ENCODE measurements at regions not wholly inside any gene's neighbourhood (a gene's known extent, or its start where the extent isn't known, plus 50 kb on each side); places are given as distances from the start of the nearest gene placed in this dataset.

- DNase-seq (ENCODE audit: low read depth, low spot score) (no peak), FAIRE-seq (no peak)
- Histone ChIP-seq H3K4me2 (ENCODE audit: control insufficient read depth, extremely low read depth, insufficient read depth, low read depth, low read length) (no peak overlapping the region), H3K27me3 (ENCODE audit: control insufficient read depth, extremely low read depth, insufficient read depth, low read length) (peaks cover 8% of the 10 kb centered on the region), H3K9me3 (ENCODE audit: control insufficient read depth, low read depth, low read length) (peaks cover 11% of the 10 kb centered on the region), H3K4me3 (ENCODE audit: control insufficient read depth in 2 of 3, extremely low read depth in 1 of 3, insufficient read depth in 2 of 3, low read depth in 1 of 3, low read length in 3 of 3) (no peak overlapping the region), H3K9ac (ENCODE audit: control insufficient read depth, extremely low read depth, insufficient read depth, low read length) (no peak overlapping the region), H3K4me1 (ENCODE audit: control insufficient read depth, extremely low read depth, insufficient read depth, low read length) (no peaks in the 10 kb centered on the region), H3K36me3 (ENCODE audit: control insufficient read depth in 2 of 2, extremely low read depth in 1 of 2, insufficient read depth in 2 of 2, low read length in 2 of 2) (no peaks in the 10 kb centered on the region), H3K27ac (ENCODE audit: control insufficient read depth, insufficient read depth, low read length) (no peak overlapping the region), H3K9me1 (ENCODE audit: control insufficient read depth, extremely low read depth, insufficient read depth, low read length) (no peaks in the 10 kb centered on the region), H4K20me1 (ENCODE audit: control insufficient read depth, extremely low read depth, insufficient read depth, low read length) (no peaks in the 10 kb centered on the region), H3K79me2 (ENCODE audit: control insufficient read depth, insufficient read depth, low read length) (no peaks in the 10 kb centered on the region), H2AFZ (ENCODE audit: control insufficient read depth, low read length) (no peak overlapping the region)
- dilution Hi-C loops (cut with MboI; ENCODE audit: extremely low pct_ligation_motif_present, low sequenced_read_pairs) = no loop called here
- TF ChIP-seq EZH2 (IDR thresholded peaks at IDR 0.05; ENCODE audit: low read length) = no peak
- TF ChIP-seq, protein P1, sequence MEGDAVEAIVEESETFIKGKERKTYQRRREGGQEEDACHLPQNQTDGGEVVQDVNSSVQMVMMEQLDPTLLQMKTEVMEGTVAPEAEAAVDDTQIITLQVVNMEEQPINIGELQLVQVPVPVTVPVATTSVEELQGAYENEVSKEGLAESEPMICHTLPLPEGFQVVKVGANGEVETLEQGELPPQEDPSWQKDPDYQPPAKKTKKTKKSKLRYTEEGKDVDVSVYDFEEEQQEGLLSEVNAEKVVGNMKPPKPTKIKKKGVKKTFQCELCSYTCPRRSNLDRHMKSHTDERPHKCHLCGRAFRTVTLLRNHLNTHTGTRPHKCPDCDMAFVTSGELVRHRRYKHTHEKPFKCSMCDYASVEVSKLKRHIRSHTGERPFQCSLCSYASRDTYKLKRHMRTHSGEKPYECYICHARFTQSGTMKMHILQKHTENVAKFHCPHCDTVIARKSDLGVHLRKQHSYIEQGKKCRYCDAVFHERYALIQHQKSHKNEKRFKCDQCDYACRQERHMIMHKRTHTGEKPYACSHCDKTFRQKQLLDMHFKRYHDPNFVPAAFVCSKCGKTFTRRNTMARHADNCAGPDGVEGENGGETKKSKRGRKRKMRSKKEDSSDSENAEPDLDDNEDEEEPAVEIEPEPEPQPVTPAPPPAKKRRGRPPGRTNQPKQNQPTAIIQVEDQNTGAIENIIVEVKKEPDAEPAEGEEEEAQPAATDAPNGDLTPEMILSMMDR (optimal IDR thresholded peaks at IDR 0.05 in 1 of 3, IDR thresholded peaks at IDR 0.05 in 1 of 3, conservative IDR thresholded peaks at IDR 0.05 in 1 of 3; ENCODE audit: extremely low read depth in 1 of 3, insufficient read depth in 2 of 3, low read length in 3 of 3) = no peak
These were observed 96.6 kb upstream of the CTDP1 start for GRCh38 chr18:79582978-79583377.

GRCh38 chr18:79583426-79583825 is 96.2 kb upstream of the CTDP1 start:
- Histone ChIP-seq H3K9me3 (ENCODE audit: control insufficient read depth, low read depth, low read length) (peaks cover 11% of the 10 kb centered on the region), H3K4me1 (ENCODE audit: control insufficient read depth, extremely low read depth, insufficient read depth, low read length) (no peaks in the 10 kb centered on the region), H3K79me2 (ENCODE audit: control insufficient read depth, insufficient read depth, low read length) (no peaks in the 10 kb centered on the region), H3K27ac (ENCODE audit: control insufficient read depth, insufficient read depth, low read length) (no peak overlapping the region), H3K36me3 (ENCODE audit: control insufficient read depth in 2 of 2, extremely low read depth in 1 of 2, insufficient read depth in 2 of 2, low read length in 2 of 2) (no peaks in the 10 kb centered on the region), H3K27me3 (ENCODE audit: control insufficient read depth, extremely low read depth, insufficient read depth, low read length) (peaks cover 13% of the 10 kb centered on the region), H3K9me1 (ENCODE audit: control insufficient read depth, extremely low read depth, insufficient read depth, low read length) (no peaks in the 10 kb centered on the region), H3K4me2 (ENCODE audit: control insufficient read depth, extremely low read depth, insufficient read depth, low read depth, low read length) (no peak overlapping the region), H2AFZ (ENCODE audit: control insufficient read depth, low read length) (no peak overlapping the region), H3K4me3 (ENCODE audit: control insufficient read depth in 2 of 3, extremely low read depth in 1 of 3, insufficient read depth in 2 of 3, low read depth in 1 of 3, low read length in 3 of 3) (no peak overlapping the region), H4K20me1 (ENCODE audit: control insufficient read depth, extremely low read depth, insufficient read depth, low read length) (no peaks in the 10 kb centered on the region), H3K9ac (ENCODE audit: control insufficient read depth, extremely low read depth, insufficient read depth, low read length) (no peak overlapping the region)
- DNase-seq (ENCODE audit: low read depth, low spot score) (no peak), FAIRE-seq (no peak)
- TF ChIP-seq EZH2 (IDR thresholded peaks at IDR 0.05; ENCODE audit: low read length) = no peak
- TF ChIP-seq, protein P1 (optimal IDR thresholded peaks at IDR 0.05 in 1 of 3, IDR thresholded peaks at IDR 0.05 in 1 of 3, conservative IDR thresholded peaks at IDR 0.05 in 1 of 3; ENCODE audit: extremely low read depth in 1 of 3, insufficient read depth in 2 of 3, low read length in 3 of 3) = no peak
- dilution Hi-C loops (cut with MboI; ENCODE audit: extremely low pct_ligation_motif_present, low sequenced_read_pairs) = no loop called here
